ENCODE measurements at regions not wholly inside any gene's neighbourhood (a gene's known extent, or its start where the extent isn't known, plus 50 kb on each side); places are given as distances from the start of the nearest gene placed in this dataset.

- no peak for TF ChIP-seq CTCF (IDR thresholded peaks at IDR 0.05)
- no peaks in the 10 kb centered on the region for H3K9me3 ChIP-seq (ENCODE audit: control insufficient read depth in 1 of 2, insufficient read depth in 1 of 2, low read length in 2 of 2)
- H3K36me3 Mint-ChIP-seq (ENCODE audit: low read depth) = no peaks in the 10 kb centered on the region
- no peak overlapping the region for H3K4me3 Mint-ChIP-seq
- no peak overlapping the region for H3K27ac ChIP-seq (ENCODE audit: low read depth in 1 of 2, low read length in 2 of 2)
- H3K27me3 ChIP-seq (ENCODE audit: control insufficient read depth in 1 of 2, insufficient read depth in 2 of 2, low read length in 2 of 2) = no peaks in the 10 kb centered on the region
- ChIA-PET CTCF (no interaction called here), POLR2A (no interaction called here)
- no peaks in the 10 kb centered on the region for H3K4me1 ChIP-seq (ENCODE audit: insufficient read depth, low read length)
- ATAC-seq (ENCODE audit: poor library complexity) (no peak), DNase-seq (no peak)
- H3K4me1 Mint-ChIP-seq (ENCODE audit: low read depth) = no peaks in the 10 kb centered on the region
- no peak overlapping the region for H3K4me3 ChIP-seq (ENCODE audit: low read length)
- intact Hi-C loops (cut with DNase I, micrococcal nuclease) = no loop called here
- H3K9me3 Mint-ChIP-seq = no peaks in the 10 kb centered on the region
- H3K27me3 Mint-ChIP-seq = no peaks in the 10 kb centered on the region
- no peaks in the 10 kb centered on the region for H3K36me3 ChIP-seq (ENCODE audit: insufficient read depth, low read length)
- H3K27ac Mint-ChIP-seq = no peak overlapping the region
Measured at GRCh38 chr10:85098835-85099521, 770.6 kb downstream of the CCSER2 start.

GRCh38 chr10:85100495-85100894, 772.1 kb downstream of the CCSER2 start:
- CTCF ChIA-PET = no interaction called here
- no peak overlapping the region for H3K4me3 ChIP-seq (ENCODE audit: low read length)
- intact Hi-C loops (cut with DNase I, micrococcal nuclease) = no loop called here

GRCh38 chr10:85105614-85106255, 777.3 kb downstream of the CCSER2 start:
- TF ChIP-seq CTCF (IDR thresholded peaks at IDR 0.05) = no peak

More at GRCh38 chr10:85100495-85100894, 772.1 kb downstream of the CCSER2 start:
- DNase-seq = no peak
- Histone ChIP-seq H3K27me3 (ENCODE audit: control insufficient read depth in 1 of 2, insufficient read depth in 2 of 2, low read length in 2 of 2) (no peaks in the 10 kb centered on the region), H3K27ac (ENCODE audit: low read depth in 1 of 2, low read length in 2 of 2) (no peak overlapping the region), H3K4me1 (ENCODE audit: insufficient read depth, low read length) (no peaks in the 10 kb centered on the region), H3K9me3 (ENCODE audit: control insufficient read depth in 1 of 2, insufficient read depth in 1 of 2, low read length in 2 of 2) (no peaks in the 10 kb centered on the region), H3K36me3 (ENCODE audit: insufficient read depth, low read length) (no peaks in the 10 kb centered on the region)
- ATAC-seq (ENCODE audit: poor library complexity) = no peak
- Mint-ChIP-seq H3K9me3 (no peaks in the 10 kb centered on the region), H3K27me3 (no peaks in the 10 kb centered on the region), H3K4me3 (no peak overlapping the region), H3K4me1 (ENCODE audit: low read depth) (no peaks in the 10 kb centered on the region), H3K36me3 (ENCODE audit: low read depth) (no peaks in the 10 kb centered on the region), H3K27ac (no peak overlapping the region)
- POLR2A ChIA-PET = no interaction called here
- no peak for TF ChIP-seq CTCF (IDR thresholded peaks at IDR 0.05)

More at GRCh38 chr10:85105614-85106255, 777.3 kb downstream of the CCSER2 start:
- H3K27ac Mint-ChIP-seq = no peak overlapping the region
- H3K27me3 ChIP-seq (ENCODE audit: control insufficient read depth in 1 of 2, insufficient read depth in 2 of 2, low read length in 2 of 2) = no peaks in the 10 kb centered on the region
- H3K27ac ChIP-seq (ENCODE audit: low read depth in 1 of 2, low read length in 2 of 2) = no peak overlapping the region
- POLR2A ChIA-PET = no interaction called here
- intact Hi-C loops (cut with DNase I, micrococcal nuclease) = no loop called here
- no peaks in the 10 kb centered on the region for H3K4me1 ChIP-seq (ENCODE audit: insufficient read depth, low read length)
- no peak overlapping the region for H3K4me3 Mint-ChIP-seq
- H3K9me3 ChIP-seq (ENCODE audit: control insufficient read depth in 1 of 2, insufficient read depth in 1 of 2, low read length in 2 of 2) = no peaks in the 10 kb centered on the region
- no peaks in the 10 kb centered on the region for H3K36me3 ChIP-seq (ENCODE audit: insufficient read depth, low read length)
- DNase-seq (no peak), ATAC-seq (ENCODE audit: poor library complexity) (no peak)
- H3K4me1 Mint-ChIP-seq (ENCODE audit: low read depth) = no peaks in the 10 kb centered on the region
- no peak overlapping the region for H3K4me3 ChIP-seq (ENCODE audit: low read length)
- CTCF ChIA-PET = no interaction called here
- H3K9me3 Mint-ChIP-seq = no peaks in the 10 kb centered on the region
- no peaks in the 10 kb centered on the region for H3K36me3 Mint-ChIP-seq (ENCODE audit: low read depth)
- H3K27me3 Mint-ChIP-seq = no peaks in the 10 kb centered on the region
